ENCODE measurements at regions not wholly inside any gene's neighbourhood (a gene's known extent, or its start where the extent isn't known, plus 50 kb on each side); places are given as distances from the start of the nearest gene placed in this dataset.

DNA sequence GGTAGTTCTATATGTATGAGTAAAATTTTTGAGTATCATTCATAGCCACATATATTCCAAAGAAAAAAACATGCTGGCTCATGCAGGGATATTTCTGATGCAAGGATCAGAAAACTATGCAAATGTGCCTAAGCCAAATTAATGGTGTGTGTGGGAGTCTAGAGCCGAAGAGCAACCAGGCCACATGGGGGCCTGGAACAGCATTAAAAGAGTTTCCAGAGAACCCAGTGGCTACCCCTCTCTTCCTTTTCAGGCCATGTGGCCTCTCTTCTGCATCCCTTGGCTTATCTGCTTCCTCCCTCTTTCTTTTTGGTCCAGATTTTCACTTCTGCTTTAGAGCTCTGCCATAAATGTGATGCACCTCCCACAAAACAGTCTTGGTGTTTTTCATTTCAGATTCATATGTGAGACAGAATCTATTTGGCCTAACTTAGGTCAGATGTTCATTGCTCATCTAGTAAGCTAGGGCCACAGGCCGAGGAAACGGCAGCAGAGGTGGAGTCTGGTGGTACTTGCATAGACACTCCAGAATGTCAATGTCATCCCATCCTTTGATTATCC lies 300.0 kb downstream of the SH3GL2 start:
- no peak for TF ChIP-seq HDAC2 (IDR thresholded peaks at IDR 0.05)
- TF ChIP-seq, protein P1, sequence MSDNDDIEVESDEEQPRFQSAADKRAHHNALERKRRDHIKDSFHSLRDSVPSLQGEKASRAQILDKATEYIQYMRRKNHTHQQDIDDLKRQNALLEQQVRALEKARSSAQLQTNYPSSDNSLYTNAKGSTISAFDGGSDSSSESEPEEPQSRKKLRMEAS (IDR thresholded peaks at IDR 0.05; ENCODE audit: low read depth, low read length): no peak
- no peak for TF ChIP-seq GABPA (IDR thresholded peaks at IDR 0.05; ENCODE audit: low read depth)
- TF ChIP-seq YY1 (IDR thresholded peaks at IDR 0.05; ENCODE audit: low read depth, low read length): no peak
- TF ChIP-seq, protein P2, sequence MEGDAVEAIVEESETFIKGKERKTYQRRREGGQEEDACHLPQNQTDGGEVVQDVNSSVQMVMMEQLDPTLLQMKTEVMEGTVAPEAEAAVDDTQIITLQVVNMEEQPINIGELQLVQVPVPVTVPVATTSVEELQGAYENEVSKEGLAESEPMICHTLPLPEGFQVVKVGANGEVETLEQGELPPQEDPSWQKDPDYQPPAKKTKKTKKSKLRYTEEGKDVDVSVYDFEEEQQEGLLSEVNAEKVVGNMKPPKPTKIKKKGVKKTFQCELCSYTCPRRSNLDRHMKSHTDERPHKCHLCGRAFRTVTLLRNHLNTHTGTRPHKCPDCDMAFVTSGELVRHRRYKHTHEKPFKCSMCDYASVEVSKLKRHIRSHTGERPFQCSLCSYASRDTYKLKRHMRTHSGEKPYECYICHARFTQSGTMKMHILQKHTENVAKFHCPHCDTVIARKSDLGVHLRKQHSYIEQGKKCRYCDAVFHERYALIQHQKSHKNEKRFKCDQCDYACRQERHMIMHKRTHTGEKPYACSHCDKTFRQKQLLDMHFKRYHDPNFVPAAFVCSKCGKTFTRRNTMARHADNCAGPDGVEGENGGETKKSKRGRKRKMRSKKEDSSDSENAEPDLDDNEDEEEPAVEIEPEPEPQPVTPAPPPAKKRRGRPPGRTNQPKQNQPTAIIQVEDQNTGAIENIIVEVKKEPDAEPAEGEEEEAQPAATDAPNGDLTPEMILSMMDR (IDR thresholded peaks at IDR 0.05 in 2 of 3, conservative IDR thresholded peaks at IDR 0.05 in 1 of 3; ENCODE audit: control insufficient read depth in 2 of 3, extremely low read depth in 1 of 3, insufficient read depth in 1 of 3, low read depth in 3 of 3, low read length in 3 of 3): no peak
- no peak for TF ChIP-seq CREB1 (IDR thresholded peaks at IDR 0.05; ENCODE audit: low read depth)
- TF ChIP-seq NBN (IDR thresholded peaks at IDR 0.05): no peak
- TF ChIP-seq, protein P3, sequence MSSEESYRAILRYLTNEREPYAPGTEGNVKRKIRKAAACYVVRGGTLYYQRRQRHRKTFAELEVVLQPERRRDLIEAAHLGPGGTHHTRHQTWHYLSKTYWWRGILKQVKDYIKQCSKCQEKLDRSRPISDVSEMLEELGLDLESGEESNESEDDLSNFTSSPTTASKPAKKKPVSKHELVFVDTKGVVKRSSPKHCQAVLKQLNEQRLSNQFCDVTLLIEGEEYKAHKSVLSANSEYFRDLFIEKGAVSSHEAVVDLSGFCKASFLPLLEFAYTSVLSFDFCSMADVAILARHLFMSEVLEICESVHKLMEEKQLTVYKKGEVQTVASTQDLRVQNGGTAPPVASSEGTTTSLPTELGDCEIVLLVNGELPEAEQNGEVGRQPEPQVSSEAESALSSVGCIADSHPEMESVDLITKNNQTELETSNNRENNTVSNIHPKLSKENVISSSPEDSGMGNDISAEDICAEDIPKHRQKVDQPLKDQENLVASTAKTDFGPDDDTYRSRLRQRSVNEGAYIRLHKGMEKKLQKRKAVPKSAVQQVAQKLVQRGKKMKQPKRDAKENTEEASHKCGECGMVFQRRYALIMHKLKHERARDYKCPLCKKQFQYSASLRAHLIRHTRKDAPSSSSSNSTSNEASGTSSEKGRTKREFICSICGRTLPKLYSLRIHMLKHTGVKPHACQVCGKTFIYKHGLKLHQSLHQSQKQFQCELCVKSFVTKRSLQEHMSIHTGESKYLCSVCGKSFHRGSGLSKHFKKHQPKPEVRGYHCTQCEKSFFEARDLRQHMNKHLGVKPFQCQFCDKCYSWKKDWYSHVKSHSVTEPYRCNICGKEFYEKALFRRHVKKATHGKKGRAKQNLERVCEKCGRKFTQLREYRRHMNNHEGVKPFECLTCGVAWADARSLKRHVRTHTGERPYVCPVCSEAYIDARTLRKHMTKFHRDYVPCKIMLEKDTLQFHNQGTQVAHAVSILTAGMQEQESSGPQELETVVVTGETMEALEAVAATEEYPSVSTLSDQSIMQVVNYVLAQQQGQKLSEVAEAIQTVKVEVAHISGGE (CRISPR knock-in tag; IDR thresholded peaks at IDR 0.05): no peak
- TF ChIP-seq CHD2 (IDR thresholded peaks at IDR 0.05; ENCODE audit: borderline replicate concordance, low read depth, low read length): no peak
- TF ChIP-seq, protein P4, sequence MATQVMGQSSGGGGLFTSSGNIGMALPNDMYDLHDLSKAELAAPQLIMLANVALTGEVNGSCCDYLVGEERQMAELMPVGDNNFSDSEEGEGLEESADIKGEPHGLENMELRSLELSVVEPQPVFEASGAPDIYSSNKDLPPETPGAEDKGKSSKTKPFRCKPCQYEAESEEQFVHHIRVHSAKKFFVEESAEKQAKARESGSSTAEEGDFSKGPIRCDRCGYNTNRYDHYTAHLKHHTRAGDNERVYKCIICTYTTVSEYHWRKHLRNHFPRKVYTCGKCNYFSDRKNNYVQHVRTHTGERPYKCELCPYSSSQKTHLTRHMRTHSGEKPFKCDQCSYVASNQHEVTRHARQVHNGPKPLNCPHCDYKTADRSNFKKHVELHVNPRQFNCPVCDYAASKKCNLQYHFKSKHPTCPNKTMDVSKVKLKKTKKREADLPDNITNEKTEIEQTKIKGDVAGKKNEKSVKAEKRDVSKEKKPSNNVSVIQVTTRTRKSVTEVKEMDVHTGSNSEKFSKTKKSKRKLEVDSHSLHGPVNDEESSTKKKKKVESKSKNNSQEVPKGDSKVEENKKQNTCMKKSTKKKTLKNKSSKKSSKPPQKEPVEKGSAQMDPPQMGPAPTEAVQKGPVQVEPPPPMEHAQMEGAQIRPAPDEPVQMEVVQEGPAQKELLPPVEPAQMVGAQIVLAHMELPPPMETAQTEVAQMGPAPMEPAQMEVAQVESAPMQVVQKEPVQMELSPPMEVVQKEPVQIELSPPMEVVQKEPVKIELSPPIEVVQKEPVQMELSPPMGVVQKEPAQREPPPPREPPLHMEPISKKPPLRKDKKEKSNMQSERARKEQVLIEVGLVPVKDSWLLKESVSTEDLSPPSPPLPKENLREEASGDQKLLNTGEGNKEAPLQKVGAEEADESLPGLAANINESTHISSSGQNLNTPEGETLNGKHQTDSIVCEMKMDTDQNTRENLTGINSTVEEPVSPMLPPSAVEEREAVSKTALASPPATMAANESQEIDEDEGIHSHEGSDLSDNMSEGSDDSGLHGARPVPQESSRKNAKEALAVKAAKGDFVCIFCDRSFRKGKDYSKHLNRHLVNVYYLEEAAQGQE (IDR thresholded peaks at IDR 0.05; ENCODE audit: low read depth, low read length): no peak
- TF ChIP-seq HDAC6 (IDR thresholded peaks at IDR 0.05; ENCODE audit: unreplicated experiment): no peak
- no peak for TF ChIP-seq POLR2AphosphoS2 (IDR thresholded peaks at IDR 0.05; ENCODE audit: low read depth, low read length)
